GM12864 (cell line): ENCODE measurements at regions not wholly inside any gene's neighbourhood (a gene's known extent, or its start where the extent isn't known, plus 50 kb on each side); places are given as distances from the start of the nearest gene placed in this dataset.

Experiments used
- DNase-seq: peaks from one replicate; pipeline ENCODE4 v3.0.0-alpha.2; 2011; ENCODE audit warnings: low read depth
- H3K4me3 ChIP-seq: 2 replicates; pipeline ENCODE4 v1.5.1; 2011; ENCODE audit warnings: mild to moderate bottlenecking, low read depth, low read length, control low read depth
- TF ChIP-seq, protein P1 (sequence below): IDR thresholded peaks from 2 replicates; pipeline ENCODE4 v1.5.1; 2011; ENCODE audit warnings: low read depth, mild to moderate bottlenecking, moderate library complexity, low read length, control low read depth, inconsistent platforms; ENCODE audit errors: missing control alignments

DNA sequence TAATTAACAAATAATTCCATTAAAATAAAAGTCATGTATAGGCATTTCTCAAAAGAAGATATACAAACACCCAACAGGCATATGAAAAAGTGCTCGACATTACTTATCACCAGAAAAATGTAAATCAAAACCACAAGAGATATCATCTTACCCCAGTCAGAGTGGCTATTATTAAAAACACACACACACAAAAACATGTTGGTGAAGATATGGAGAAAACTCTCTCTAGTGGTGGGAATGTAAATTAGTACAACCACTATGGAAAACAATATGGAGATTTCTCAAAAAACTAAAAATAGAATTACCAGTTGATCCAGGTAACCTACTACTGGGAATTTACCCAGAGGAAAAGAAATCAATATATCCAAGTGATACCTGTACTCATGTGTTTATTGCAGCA, 966.3 kb upstream of the POU3F3 start:
- TF ChIP-seq, protein P1, sequence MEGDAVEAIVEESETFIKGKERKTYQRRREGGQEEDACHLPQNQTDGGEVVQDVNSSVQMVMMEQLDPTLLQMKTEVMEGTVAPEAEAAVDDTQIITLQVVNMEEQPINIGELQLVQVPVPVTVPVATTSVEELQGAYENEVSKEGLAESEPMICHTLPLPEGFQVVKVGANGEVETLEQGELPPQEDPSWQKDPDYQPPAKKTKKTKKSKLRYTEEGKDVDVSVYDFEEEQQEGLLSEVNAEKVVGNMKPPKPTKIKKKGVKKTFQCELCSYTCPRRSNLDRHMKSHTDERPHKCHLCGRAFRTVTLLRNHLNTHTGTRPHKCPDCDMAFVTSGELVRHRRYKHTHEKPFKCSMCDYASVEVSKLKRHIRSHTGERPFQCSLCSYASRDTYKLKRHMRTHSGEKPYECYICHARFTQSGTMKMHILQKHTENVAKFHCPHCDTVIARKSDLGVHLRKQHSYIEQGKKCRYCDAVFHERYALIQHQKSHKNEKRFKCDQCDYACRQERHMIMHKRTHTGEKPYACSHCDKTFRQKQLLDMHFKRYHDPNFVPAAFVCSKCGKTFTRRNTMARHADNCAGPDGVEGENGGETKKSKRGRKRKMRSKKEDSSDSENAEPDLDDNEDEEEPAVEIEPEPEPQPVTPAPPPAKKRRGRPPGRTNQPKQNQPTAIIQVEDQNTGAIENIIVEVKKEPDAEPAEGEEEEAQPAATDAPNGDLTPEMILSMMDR: no peak

DNA sequence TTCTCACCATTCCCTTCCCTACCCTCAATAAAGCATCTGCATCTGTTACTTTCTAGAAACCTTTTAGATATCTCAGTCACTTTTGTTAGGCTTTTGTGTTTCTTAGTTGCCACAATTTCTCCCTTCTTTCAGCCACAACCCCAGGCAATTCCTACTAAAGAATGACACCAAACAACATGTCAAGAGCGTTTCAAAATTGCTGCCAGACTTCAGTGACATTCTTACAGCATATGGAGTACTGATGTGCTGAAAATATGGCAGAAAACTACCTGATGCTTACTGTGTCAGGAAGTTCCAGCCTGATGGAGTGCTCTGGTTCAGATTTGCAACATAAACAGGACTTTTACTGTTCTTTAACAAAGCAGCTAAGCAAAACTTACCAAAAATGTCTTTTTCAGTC, 957.7 kb upstream of the POU3F3 start:
- no peak for DNase-seq
- H3K4me3 ChIP-seq: no peak overlapping the region
- TF ChIP-seq, protein P1: no peak

More for the DNA sequence above, 966.3 kb upstream of the POU3F3 start:
- DNase-seq: no peak
- H3K4me3 ChIP-seq: no peak overlapping the region

DNA sequence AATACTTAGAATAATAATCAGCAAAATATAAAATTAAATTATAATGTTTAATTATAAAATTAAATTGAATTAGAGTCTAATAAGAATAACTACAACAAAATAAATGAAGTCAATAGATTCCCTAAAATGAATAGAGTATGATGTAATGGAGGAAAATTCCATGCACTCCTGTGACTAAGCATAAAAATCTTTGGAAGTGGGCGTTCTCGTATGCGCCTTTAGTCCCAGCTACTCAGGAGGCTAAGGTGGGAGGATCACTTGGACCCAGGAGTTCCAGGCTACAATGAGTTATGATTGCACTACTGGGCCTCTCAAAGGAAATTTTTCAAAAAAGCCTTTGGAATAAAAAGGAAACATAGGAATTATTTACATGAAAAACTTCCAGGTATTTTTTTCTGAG, 955.4 kb upstream of the POU3F3 start:
- H3K4me3 ChIP-seq: no peak overlapping the region
- TF ChIP-seq, protein P1: no peak
- no peak for DNase-seq

DNA sequence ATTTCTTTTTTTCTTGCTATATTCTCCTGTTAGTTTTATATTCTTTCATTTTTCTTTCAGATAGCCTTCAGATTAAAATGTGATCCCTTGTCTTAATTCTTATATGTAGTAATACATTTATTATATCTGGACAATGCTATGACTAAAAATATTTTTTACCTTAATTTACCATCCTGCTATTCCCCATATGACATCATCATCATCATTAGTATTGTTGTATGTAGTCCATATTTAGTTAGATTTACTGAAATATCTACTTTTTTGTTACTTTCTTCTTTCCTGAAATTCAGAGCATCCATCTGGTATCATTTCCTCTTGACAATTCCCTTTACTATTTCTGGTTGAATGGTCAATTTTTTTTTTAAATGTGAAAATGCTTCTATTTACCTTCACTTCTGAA, 951.6 kb upstream of the POU3F3 start:
- TF ChIP-seq, protein P1: no peak
- DNase-seq: no peak

DNA sequence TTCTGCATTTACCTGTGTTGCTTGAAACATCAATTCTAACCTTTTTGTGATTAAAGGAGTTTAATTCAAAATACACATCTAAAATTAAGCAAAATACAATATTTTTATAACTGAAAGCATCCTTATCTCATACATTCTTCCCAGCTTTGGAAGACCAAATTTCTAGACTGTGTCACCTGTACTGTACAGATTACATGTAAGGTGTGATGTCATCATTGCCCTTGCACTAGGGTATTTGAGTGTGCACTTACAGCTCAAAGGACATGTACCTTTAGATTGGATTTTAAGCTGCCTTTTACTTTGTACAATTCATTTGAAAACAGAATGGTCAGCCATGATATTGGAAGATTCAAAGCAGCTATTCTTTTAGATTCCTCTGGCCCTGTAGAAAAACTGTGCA, 932.8 kb upstream of the POU3F3 start:
- H3K4me3 ChIP-seq: no peak overlapping the region
- DNase-seq: no peak
- TF ChIP-seq, protein P1: no peak

More for the DNA sequence above, 951.6 kb upstream of the POU3F3 start:
- H3K4me3 ChIP-seq: no peak overlapping the region

DNA sequence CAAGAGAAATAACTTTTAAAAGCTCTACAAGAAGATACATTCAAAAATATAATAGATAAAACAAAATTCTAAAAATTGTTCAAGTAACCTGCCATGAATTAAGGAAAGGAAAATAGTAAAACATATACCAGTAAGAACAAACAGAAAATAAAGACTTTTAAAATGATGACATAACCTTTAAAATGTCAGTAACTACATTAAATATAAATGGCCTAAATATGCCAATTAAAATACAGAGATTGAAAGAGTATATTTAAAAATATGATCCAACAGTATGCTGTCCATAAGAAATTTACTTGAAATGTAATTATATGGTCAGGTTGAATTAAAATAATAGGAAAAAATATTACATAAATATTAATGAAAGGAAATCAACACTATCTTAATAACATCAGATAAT, 911.7 kb upstream of the POU3F3 start:
- DNase-seq: no peak
- TF ChIP-seq, protein P1: no peak
- no peak overlapping the region for H3K4me3 ChIP-seq

DNA sequence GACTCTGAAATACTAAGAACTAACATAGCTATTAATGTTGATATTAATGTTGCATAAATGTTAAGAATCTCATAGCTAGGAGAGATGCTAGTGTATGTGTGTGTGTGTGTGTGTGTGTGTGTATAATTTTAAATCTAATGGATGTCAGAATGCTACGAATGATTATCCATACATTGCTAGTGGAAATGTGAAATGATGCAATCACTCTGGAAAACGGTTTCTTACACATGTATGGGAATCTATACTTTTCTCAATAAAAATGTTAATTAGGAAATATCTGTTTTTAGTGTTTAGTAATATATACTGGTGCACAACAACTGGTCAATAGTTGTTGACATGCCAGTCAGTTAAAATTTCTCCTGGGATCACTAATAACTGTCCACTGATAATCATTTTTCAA, 908.8 kb upstream of the POU3F3 start:
- TF ChIP-seq, protein P1: no peak
- no peak for DNase-seq
- no peak overlapping the region for H3K4me3 ChIP-seq
